ENCODE measurements at regions not wholly inside any gene's neighbourhood (a gene's known extent, or its start where the extent isn't known, plus 50 kb on each side); places are given as distances from the start of the nearest gene placed in this dataset.

DNA sequence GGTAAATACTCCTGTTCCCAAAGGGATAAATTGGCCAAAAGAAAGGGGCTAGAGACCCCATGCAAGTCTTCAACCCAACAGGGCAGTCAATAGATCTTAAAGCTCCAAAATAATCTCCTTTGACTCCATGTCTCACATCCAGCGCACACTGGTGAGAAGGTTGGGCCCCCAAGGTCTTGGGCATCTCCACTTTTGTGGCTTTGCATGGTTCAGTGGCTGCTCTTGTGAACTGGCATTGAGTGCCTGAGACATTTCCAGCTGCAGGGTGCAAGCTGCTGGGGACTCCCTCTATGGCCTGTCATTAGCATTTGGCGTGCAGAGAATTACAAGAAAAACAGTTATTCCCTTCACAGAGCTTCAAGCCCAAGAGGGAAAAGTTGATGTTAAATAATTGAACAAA lies 224.7 kb downstream of the MTRR start:
- TF ChIP-seq, protein P1, sequence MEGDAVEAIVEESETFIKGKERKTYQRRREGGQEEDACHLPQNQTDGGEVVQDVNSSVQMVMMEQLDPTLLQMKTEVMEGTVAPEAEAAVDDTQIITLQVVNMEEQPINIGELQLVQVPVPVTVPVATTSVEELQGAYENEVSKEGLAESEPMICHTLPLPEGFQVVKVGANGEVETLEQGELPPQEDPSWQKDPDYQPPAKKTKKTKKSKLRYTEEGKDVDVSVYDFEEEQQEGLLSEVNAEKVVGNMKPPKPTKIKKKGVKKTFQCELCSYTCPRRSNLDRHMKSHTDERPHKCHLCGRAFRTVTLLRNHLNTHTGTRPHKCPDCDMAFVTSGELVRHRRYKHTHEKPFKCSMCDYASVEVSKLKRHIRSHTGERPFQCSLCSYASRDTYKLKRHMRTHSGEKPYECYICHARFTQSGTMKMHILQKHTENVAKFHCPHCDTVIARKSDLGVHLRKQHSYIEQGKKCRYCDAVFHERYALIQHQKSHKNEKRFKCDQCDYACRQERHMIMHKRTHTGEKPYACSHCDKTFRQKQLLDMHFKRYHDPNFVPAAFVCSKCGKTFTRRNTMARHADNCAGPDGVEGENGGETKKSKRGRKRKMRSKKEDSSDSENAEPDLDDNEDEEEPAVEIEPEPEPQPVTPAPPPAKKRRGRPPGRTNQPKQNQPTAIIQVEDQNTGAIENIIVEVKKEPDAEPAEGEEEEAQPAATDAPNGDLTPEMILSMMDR (IDR thresholded peaks at IDR 0.05; ENCODE audit: poor library complexity, severe bottlenecking) = no peak
- TF ChIP-seq POLR2AphosphoS5 (IDR thresholded peaks at IDR 0.05) = no peak
- no peak for TF ChIP-seq EP300 (conservative IDR thresholded peaks at IDR 0.05; ENCODE audit: poor library complexity, severe bottlenecking)
- TF ChIP-seq SMC3 (conservative IDR thresholded peaks at IDR 0.05; ENCODE audit: poor library complexity) = no peak
- TF ChIP-seq RAD21 (conservative IDR thresholded peaks at IDR 0.05) = no peak
- TF ChIP-seq EZH2 (IDR thresholded peaks at IDR 0.05; ENCODE audit: borderline replicate concordance, insufficient read depth, low read length, poor library complexity, severe bottlenecking) = no peak
- TF ChIP-seq TAF1 (IDR thresholded peaks at IDR 0.05; ENCODE audit: low read depth) = no peak
- TF ChIP-seq REST (IDR thresholded peaks at IDR 0.05; ENCODE audit: borderline replicate concordance) = no peak
- TF ChIP-seq MXI1 (conservative IDR thresholded peaks at IDR 0.05; ENCODE audit: poor library complexity, severe bottlenecking) = no peak

Measured in neural cell (in vitro differentiated cells).